GM19099 (cell line): ENCODE measurements at regions not wholly inside any gene's neighbourhood (a gene's known extent, or its start where the extent isn't known, plus 50 kb on each side); places are given as distances from the start of the nearest gene placed in this dataset.

Source experiments
- POLR2A ChIP-seq: IDR thresholded peaks from 3 replicates; pipeline ENCODE4 v1.6.1; 2011; ENCODE audit warnings: low read depth; ENCODE audit not compliant: insufficient read length; ENCODE audit errors: extremely low read depth

DNA sequence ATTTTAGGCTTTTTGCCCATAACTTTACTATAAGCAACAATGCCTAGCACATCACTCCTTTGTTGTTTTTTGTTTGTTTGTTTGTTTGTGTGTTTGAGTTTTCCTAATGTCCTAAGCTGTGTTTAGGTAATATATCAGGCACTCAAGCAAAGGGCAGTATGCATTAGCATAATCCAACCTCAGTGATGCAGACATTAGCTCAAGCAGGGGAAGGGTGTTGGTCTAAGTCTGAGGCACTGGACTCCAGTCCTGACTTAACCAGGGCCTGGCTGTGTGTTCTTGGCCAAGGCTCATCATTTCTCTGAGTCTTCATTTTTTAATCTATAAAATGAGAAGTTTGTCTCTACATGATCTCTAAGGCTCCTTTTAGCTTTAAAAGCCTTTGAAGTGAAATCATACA, 65.9 kb upstream of the RFC3 start:
- no peak for TF ChIP-seq POLR2A

- no peak for TF ChIP-seq POLR2A
Observed at GRCh38 chr13:33752597-33752996, 65.4 kb upstream of the RFC3 start.

DNA sequence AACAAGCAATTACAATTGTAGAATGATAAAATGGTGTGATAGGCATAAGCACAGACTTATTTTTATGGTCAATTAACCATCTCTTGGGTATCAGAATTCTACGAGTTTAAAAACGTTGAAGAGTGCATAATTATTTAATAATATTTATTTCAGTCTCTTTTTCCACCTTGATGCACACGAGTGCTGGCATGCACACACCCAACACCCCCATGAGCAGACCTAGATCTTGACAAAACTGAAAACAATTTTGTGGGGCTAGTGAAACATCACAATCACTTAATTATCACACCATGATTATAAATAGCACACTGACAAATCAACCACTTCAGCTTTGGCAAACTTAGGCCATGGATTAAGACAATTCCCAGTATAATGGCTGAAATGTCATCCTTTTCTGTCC, 61.0 kb upstream of the RFC3 start:
- TF ChIP-seq POLR2A, result no peak

DNA sequence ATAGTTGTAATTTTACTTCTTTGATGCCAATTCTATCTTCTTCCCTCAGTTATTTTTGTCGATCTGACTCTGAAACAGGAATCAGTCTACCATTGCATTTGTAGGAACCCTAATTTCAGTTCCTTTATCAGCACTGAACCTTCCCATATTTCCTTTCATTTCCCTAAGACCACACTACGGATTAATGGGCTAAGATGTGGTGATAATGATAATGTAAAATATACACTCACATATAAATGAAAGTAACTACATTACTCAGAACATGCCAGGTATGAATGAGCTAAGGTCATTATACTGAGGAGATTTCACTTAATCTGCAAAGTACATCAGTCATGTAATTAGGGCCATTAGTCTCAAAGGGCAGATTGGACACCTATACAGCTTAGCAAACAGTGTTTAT, 60.2 kb upstream of the RFC3 start:
- no peak for TF ChIP-seq POLR2A

- TF ChIP-seq POLR2A, result no peak
Observed at GRCh38 chr13:33758113-33758512, 59.8 kb upstream of the RFC3 start.

DNA sequence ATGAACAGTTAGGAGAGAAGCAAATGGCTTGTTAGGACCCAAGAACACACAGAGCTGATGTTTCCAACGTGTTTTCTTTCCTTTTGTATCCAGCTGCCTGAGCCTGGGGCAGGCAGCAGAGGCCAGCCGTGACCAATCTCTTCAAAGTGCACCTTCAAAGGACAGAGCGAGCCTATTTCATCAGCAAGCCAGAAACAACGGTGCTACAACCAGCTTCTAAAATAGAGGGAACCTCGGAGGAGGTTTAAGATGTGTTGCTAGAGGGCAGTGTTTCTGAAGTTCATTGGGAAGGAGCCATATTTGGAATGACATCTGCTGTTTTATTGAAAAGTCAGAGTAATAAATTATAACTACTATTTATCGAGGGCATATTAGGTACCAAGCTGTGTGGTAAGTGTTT, 56.2 kb upstream of the RFC3 start:
- no peak for TF ChIP-seq POLR2A

DNA sequence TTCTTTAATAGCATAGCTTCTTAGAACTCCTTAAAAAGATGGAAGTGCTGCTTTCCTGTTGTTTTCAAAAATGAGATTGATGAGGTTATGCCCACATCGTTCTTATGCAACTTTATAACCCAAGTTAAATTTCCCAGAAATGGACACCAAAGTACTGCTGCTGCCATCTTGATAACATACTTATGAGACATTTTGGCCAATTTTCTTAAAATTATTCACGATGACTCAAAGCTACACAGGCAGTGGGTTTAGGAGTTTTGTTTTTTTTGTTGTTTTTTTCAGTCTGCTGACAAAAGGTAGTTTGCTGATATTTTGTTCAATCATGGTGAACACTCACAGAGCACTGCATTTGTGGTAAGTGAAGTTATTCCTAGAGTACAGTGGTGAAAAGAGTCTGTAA, 54.9 kb upstream of the RFC3 start:
- TF ChIP-seq POLR2A, result no peak

GRCh38 chr13:33764716-33765115, 53.2 kb upstream of the RFC3 start:
- TF ChIP-seq POLR2A, result no peak

- TF ChIP-seq POLR2A, result no peak
Observed at GRCh38 chr13:33766329-33767123, 51.4 kb upstream of the RFC3 start.

GRCh38 chr13:33767140-33767539, 50.8 kb upstream of the RFC3 start:
- TF ChIP-seq POLR2A, result no peak
